SK-N-SH (cell line): ENCODE measurements at regions not wholly inside any gene's neighbourhood (a gene's known extent, or its start where the extent isn't known, plus 50 kb on each side); places are given as distances from the start of the nearest gene placed in this dataset.

ENCODE experiments used
- CTCF ChIA-PET: fragments of 300-600, 350-600 bp; formaldehyde crosslinking; extraction: SDS; loops from one replicate; lab custom pipeline; 2021; lab: Yijun Ruan, JAX
- POLR2A ChIA-PET: fragments of 350-600 bp; sonication (Branson Sonifier 250); formaldehyde crosslinking; extraction: SDS; loops from one replicate; lab custom pipeline; 2020; ENCODE audit warnings: antibody characterized with exemption, inconsistent platforms; lab: Yijun Ruan, JAX
- DNase-seq: peaks from one replicate; pipeline ENCODE4 v3.0.0; 2012
- H2AFZ ChIP-seq: fragments of 200-600 bp; sonication (generic); 2 replicates; pipeline ENCODE4 v1.8.1; 2016; ENCODE audit warnings: antibody characterized with exemption, mild to moderate bottlenecking, low read depth
- H3F3A ChIP-seq: fragments of 200-600 bp; sonication (generic); replicated peaks from 2 replicates; pipeline ENCODE3; 2016; ENCODE audit warnings: antibody characterized with exemption, mild to moderate bottlenecking; ENCODE audit not compliant: insufficient read depth
- H3K27ac ChIP-seq, 2 experiments: fragments of 200-500 bp in 1 of 2; fragments of 200-600 bp in 1 of 2; sonication (Bioruptor generic) in 1 of 2; sonication (generic), shearing (Covaris generic) in 1 of 2; 2 replicates each; pipeline versions ENCODE4 v1.5.1 to v1.6.1; 2014 to 2016; ENCODE audit warnings: low read depth in 2 of 2, inconsistent platforms in 1 of 2, low read length in 1 of 2, mild to moderate bottlenecking in 1 of 2, mixed read lengths in 1 of 2
- H3K27me3 ChIP-seq: fragments of 200-600 bp; sonication (generic), shearing (Covaris generic); 2 replicates; pipeline ENCODE4 v1.6.1; 2016; ENCODE audit warnings: mixed run types; ENCODE audit not compliant: insufficient read depth
- H3K36me3 ChIP-seq, 2 experiments: fragments of 200-500 bp in 1 of 2; fragments of 200-600 bp in 1 of 2; sonication (Bioruptor generic) in 1 of 2; sonication (generic) in 1 of 2; replicated peaks in 1 of 2; 2 replicates each; pipeline versions ENCODE3 to v1.5.1; 2014 to 2016; ENCODE audit warnings: low read length in 1 of 2, mild to moderate bottlenecking in 1 of 2; ENCODE audit not compliant: insufficient read depth in 2 of 2, control insufficient read depth in 1 of 2
- H3K4me1 ChIP-seq, 2 experiments: fragments of 200-500 bp in 1 of 2; fragments of 200-600 bp in 1 of 2; sonication (Bioruptor generic) in 1 of 2; sonication (generic), shearing (Covaris generic) in 1 of 2; 2 replicates each; pipeline versions ENCODE4 v1.5.1 to v1.6.1; 2014 to 2016; ENCODE audit warnings: low read depth in 1 of 2, low read length in 1 of 2, mixed run types in 1 of 2; ENCODE audit not compliant: insufficient read depth in 2 of 2, control insufficient read depth in 1 of 2
- H3K4me2 ChIP-seq: fragments of 200-600 bp; sonication (generic), shearing (Covaris generic); 2 replicates; pipeline ENCODE4 v1.6.1; 2017; ENCODE audit warnings: mixed run types
- H3K4me3 ChIP-seq, 2 experiments: fragments of 200-500 bp in 1 of 2; fragments of 200-600 bp in 1 of 2; sonication (Bioruptor generic) in 1 of 2; sonication (generic), shearing (Covaris generic) in 1 of 2; 2 replicates each; pipeline versions ENCODE4 v1.5.1 to v1.8.1; 2014 to 2016; ENCODE audit warnings: low read depth in 2 of 2, inconsistent platforms in 1 of 2, low read length in 1 of 2, mild to moderate bottlenecking in 1 of 2, mixed read lengths in 1 of 2, moderate library complexity in 1 of 2
- H3K79me2 ChIP-seq: fragments of 200-600 bp; sonication (generic); 2 replicates; pipeline ENCODE4 v1.8.1; 2017; ENCODE audit warnings: mild to moderate bottlenecking; ENCODE audit not compliant: insufficient read depth
- H3K9ac ChIP-seq: fragments of 200-600 bp; sonication (generic); 2 replicates; pipeline ENCODE4 v1.6.1; 2017; ENCODE audit warnings: mixed run types
- H3K9me2 ChIP-seq: fragments of 200-600 bp; sonication (generic); 2 replicates; pipeline ENCODE4 v1.6.1; 2017; ENCODE audit warnings: mixed run types
- H3K9me3 ChIP-seq: fragments of 200-600 bp; sonication (generic); 2 replicates; pipeline ENCODE4 v1.6.1; 2017; ENCODE audit warnings: mixed run types, mild to moderate bottlenecking, moderate library complexity
- H4K20me1 ChIP-seq: fragments of 200-600 bp; sonication (generic); 2 replicates; pipeline ENCODE4 v1.6.1; 2017; ENCODE audit warnings: mild to moderate bottlenecking, mixed run types; ENCODE audit not compliant: insufficient read depth
- ELF1 ChIP-seq: IDR thresholded peaks from 2 replicates; pipeline ENCODE4 v1.4.0; 2012
- GATA2 ChIP-seq: sonication (generic); formaldehyde crosslinking; IDR thresholded peaks from 2 replicates; pipeline ENCODE4 v1.5.0; 2020; ENCODE audit warnings: mild to moderate bottlenecking, missing genetic modification reagents
- JUND ChIP-seq: IDR thresholded peaks from 2 replicates; pipeline ENCODE4 v1.4.0; 2012
- MEF2A ChIP-seq: IDR thresholded peaks from 2 replicates; pipeline ENCODE4 v1.4.0; 2012; ENCODE audit warnings: low read depth, borderline replicate concordance
- NFIC ChIP-seq: IDR thresholded peaks from 2 replicates; pipeline ENCODE4 v1.4.0; 2012; ENCODE audit warnings: borderline replicate concordance
- NRF1 ChIP-seq: IDR thresholded peaks from 2 replicates; pipeline ENCODE4 v1.6.1; 2012; ENCODE audit warnings: low read depth, mild to moderate bottlenecking, low read length
- POLR2AphosphoS5 ChIP-seq: IDR thresholded peaks from 2 replicates; pipeline ENCODE4 v1.6.1; 2012; ENCODE audit warnings: low read depth, low read length
- RCOR1 ChIP-seq: fragments of 150-350 bp; IDR thresholded peaks from 2 replicates; pipeline ENCODE4 v1.6.1; 2017; ENCODE audit warnings: antibody characterized with exemption, low read length
- SIN3A ChIP-seq: IDR thresholded peaks from 2 replicates; pipeline ENCODE4 v1.6.1; 2012; ENCODE audit warnings: low read depth, mild to moderate bottlenecking, low read length, moderate library complexity, borderline replicate concordance
- TEAD4 ChIP-seq: IDR thresholded peaks from 2 replicates; pipeline ENCODE4 v1.4.0; 2012; ENCODE audit warnings: mild to moderate bottlenecking, borderline replicate concordance; ENCODE audit not compliant: insufficient read depth
- WGBS: methylation state at CpG from one replicate; pipeline ENCODE4 v1.1.6; 2017; ENCODE audit warnings: low lambda C conversion rate; 5-methylcytosine and 5-hydroxymethylcytosine counted together
- TF ChIP-seq, protein P1 (sequence below): IDR thresholded peaks from 2 replicates; pipeline ENCODE4 v1.4.0; 2012; ENCODE audit warnings: low read depth, borderline replicate concordance
- TF ChIP-seq, protein P2 (sequence below): IDR thresholded peaks from 2 replicates; pipeline ENCODE4; 2012
- TF ChIP-seq, protein P3 (sequence below): fragments of 200-600 bp; sonication (generic); IDR thresholded peaks from 2 replicates; pipeline ENCODE4 v1.6.1; 2017; ENCODE audit warnings: antibody characterized with exemption, mild to moderate bottlenecking, moderate library complexity
- TF ChIP-seq, protein P4 (sequence below): IDR thresholded peaks from 2 replicates; pipeline ENCODE4 v1.6.1; 2012; ENCODE audit warnings: mild to moderate bottlenecking, low read depth, low read length, moderate library complexity

DNA sequence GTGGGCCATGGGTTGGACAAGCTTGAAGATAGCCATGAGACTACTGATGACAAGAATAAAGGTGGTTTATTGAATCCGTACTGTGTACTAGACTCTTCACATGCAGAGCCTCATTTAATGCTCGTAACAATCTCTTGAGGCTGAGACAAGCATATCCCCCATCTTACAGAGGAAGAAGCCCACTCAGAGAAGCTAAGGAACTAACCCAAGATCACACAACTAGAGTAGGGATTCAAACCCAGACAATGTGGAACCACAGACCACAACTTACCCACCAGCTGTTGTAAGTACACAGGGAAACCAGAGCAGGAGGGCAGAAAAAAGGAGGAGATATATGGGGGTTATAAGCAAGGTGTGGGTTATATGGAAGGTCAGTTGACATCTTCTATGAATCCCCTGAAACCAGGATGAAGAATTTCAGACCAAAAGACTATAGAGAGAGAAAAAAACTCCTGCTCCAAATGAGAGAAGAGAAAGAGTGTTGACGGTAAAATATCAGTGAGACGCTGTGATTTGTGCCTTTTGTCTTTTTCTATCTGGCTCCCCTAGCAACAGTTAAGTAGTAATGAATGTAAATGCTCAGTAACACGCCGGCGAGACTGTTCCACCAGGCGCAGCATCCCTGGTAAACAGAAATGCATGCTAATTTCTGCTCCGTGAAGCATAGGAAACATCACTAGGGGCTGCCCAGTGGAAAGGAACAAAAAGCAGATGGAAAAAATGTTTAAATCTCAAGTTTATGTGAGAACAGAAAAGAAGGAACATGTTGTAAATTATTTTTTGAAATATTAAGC lies 80.1 kb upstream of the SLC22A16 start:
- ChIA-PET POLR2A (no interaction called here), CTCF (no interaction called here)
- no peaks in the 10 kb centered on the region; a peak in 1 of 4 replicates for H3K4me1 ChIP-seq
- WGBS = 90% methylated on average over 9 of the region's 9 CpGs
- no peak overlapping the region for H3K27ac ChIP-seq
- no peaks in the 10 kb centered on the region for H4K20me1 ChIP-seq
- no peak for DNase-seq
- H3K9me2 ChIP-seq = no peaks in the 10 kb centered on the region
- no peaks in the 10 kb centered on the region for H3K79me2 ChIP-seq
- H3K4me2 ChIP-seq = no peak overlapping the region
- H3K27me3 ChIP-seq = no peaks in the 10 kb centered on the region
- no peak overlapping the region for H3K9ac ChIP-seq
- no peaks in the 10 kb centered on the region for H3K9me3 ChIP-seq
- TF ChIP-seq TEAD4 = no peak
- TF ChIP-seq MEF2A = no peak
- TF ChIP-seq, protein P1, sequence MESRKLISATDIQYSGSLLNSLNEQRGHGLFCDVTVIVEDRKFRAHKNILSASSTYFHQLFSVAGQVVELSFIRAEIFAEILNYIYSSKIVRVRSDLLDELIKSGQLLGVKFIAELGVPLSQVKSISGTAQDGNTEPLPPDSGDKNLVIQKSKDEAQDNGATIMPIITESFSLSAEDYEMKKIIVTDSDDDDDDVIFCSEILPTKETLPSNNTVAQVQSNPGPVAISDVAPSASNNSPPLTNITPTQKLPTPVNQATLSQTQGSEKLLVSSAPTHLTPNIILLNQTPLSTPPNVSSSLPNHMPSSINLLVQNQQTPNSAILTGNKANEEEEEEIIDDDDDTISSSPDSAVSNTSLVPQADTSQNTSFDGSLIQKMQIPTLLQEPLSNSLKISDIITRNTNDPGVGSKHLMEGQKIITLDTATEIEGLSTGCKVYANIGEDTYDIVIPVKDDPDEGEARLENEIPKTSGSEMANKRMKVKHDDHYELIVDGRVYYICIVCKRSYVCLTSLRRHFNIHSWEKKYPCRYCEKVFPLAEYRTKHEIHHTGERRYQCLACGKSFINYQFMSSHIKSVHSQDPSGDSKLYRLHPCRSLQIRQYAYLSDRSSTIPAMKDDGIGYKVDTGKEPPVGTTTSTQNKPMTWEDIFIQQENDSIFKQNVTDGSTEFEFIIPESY = no peak
- no peak for TF ChIP-seq NRF1
- no peak for TF ChIP-seq NFIC
- TF ChIP-seq RCOR1 = no peak
- TF ChIP-seq, protein P2, sequence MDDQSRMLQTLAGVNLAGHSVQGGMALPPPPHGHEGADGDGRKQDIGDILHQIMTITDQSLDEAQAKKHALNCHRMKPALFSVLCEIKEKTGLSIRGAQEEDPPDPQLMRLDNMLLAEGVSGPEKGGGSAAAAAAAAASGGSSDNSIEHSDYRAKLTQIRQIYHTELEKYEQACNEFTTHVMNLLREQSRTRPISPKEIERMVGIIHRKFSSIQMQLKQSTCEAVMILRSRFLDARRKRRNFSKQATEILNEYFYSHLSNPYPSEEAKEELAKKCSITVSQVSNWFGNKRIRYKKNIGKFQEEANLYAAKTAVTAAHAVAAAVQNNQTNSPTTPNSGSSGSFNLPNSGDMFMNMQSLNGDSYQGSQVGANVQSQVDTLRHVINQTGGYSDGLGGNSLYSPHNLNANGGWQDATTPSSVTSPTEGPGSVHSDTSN = no peak
- no peak for TF ChIP-seq JUND
- TF ChIP-seq, protein P3, sequence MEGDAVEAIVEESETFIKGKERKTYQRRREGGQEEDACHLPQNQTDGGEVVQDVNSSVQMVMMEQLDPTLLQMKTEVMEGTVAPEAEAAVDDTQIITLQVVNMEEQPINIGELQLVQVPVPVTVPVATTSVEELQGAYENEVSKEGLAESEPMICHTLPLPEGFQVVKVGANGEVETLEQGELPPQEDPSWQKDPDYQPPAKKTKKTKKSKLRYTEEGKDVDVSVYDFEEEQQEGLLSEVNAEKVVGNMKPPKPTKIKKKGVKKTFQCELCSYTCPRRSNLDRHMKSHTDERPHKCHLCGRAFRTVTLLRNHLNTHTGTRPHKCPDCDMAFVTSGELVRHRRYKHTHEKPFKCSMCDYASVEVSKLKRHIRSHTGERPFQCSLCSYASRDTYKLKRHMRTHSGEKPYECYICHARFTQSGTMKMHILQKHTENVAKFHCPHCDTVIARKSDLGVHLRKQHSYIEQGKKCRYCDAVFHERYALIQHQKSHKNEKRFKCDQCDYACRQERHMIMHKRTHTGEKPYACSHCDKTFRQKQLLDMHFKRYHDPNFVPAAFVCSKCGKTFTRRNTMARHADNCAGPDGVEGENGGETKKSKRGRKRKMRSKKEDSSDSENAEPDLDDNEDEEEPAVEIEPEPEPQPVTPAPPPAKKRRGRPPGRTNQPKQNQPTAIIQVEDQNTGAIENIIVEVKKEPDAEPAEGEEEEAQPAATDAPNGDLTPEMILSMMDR = no peak
- no peak for TF ChIP-seq GATA2 (CRISPR knock-in tag)
- no peak for TF ChIP-seq POLR2AphosphoS5
- TF ChIP-seq SIN3A = no peak
- TF ChIP-seq, protein P4, sequence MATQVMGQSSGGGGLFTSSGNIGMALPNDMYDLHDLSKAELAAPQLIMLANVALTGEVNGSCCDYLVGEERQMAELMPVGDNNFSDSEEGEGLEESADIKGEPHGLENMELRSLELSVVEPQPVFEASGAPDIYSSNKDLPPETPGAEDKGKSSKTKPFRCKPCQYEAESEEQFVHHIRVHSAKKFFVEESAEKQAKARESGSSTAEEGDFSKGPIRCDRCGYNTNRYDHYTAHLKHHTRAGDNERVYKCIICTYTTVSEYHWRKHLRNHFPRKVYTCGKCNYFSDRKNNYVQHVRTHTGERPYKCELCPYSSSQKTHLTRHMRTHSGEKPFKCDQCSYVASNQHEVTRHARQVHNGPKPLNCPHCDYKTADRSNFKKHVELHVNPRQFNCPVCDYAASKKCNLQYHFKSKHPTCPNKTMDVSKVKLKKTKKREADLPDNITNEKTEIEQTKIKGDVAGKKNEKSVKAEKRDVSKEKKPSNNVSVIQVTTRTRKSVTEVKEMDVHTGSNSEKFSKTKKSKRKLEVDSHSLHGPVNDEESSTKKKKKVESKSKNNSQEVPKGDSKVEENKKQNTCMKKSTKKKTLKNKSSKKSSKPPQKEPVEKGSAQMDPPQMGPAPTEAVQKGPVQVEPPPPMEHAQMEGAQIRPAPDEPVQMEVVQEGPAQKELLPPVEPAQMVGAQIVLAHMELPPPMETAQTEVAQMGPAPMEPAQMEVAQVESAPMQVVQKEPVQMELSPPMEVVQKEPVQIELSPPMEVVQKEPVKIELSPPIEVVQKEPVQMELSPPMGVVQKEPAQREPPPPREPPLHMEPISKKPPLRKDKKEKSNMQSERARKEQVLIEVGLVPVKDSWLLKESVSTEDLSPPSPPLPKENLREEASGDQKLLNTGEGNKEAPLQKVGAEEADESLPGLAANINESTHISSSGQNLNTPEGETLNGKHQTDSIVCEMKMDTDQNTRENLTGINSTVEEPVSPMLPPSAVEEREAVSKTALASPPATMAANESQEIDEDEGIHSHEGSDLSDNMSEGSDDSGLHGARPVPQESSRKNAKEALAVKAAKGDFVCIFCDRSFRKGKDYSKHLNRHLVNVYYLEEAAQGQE = no peak
- TF ChIP-seq ELF1 = no peak
- TF ChIP-seq, all 33 proteins: peak for 0
- Histone ChIP-seq H3K36me3 (no peaks in the 10 kb centered on the region), H3F3A (no peaks in the 10 kb centered on the region), H3K4me3 (no peak overlapping the region), H2AFZ (no peak overlapping the region)
